CD4-positive, alpha-beta T cell treated with Interleukin-6 at 100 ng/mL for 8 hours (primary cell): ENCODE measurements at regions not wholly inside any gene's neighbourhood (a gene's known extent, or its start where the extent isn't known, plus 50 kb on each side); places are given as distances from the start of the nearest gene placed in this dataset.

Source experiments
- DNase-seq: peaks from one replicate; pipeline ENCODE4 v3.0.0-alpha.2; 2020; ENCODE audit warnings: mixed read lengths, low spot score

DNA sequence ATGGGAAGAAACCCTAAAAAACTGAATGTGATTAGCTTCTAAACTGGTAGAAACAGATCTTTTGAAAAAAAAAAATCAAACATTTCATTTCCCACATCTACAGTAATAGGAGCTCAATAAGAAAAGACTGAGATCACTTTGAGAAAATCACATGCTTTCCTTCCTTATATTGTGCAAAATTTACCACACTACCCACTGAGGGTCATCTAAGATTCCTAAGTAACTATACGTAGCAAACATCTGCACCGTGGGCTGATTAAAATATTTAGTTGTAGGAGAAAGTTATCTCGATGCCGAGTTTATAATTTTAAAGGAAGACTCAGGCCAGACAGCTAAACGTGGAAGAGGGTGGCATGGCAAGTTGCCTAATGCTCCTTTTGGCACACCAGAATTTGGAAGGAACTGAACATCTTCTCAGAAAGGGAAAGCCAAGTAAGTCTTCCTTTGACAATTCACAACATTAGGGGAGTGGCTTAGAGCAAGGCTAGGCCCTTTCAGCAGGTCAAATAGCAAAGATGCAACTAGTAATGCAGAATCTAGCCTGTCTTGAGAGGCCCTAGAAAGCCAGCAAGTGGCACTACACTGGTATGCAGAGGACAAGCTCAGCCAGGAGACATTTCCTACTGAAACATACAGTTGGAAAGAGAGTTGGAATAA is 128.0 kb downstream of the TMA16 start:
- no peak for DNase-seq

- no peak for DNase-seq
These were observed 129.3 kb downstream of the TMA16 start for GRCh38 chr4:163623787-163624186.

GRCh38 chr4:163624727-163625126 is 130.2 kb downstream of the TMA16 start:
- no peak for DNase-seq

DNA sequence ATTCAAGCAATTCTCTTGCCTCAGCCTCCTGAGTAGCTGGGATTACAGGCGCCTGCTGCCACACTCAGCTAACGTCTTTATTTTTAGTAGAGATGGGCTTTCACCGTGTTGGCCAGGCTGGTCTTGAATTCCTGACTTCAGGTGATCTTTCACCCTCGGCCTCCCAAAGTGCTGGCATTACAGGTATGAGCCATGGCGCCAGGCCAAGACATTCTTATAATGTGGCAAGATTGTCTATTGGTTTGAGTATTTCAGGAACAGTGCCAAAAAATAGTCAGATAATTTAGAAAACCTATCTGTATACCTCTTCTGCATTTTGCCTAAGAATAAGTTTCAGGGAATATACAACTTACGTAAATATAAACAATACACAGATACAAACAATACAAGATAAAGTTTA is 136.8 kb downstream of the TMA16 start:
- no peak for DNase-seq

GRCh38 chr4:163638909-163639308 is 144.4 kb downstream of the TMA16 start:
- DNase-seq: no peak

DNA sequence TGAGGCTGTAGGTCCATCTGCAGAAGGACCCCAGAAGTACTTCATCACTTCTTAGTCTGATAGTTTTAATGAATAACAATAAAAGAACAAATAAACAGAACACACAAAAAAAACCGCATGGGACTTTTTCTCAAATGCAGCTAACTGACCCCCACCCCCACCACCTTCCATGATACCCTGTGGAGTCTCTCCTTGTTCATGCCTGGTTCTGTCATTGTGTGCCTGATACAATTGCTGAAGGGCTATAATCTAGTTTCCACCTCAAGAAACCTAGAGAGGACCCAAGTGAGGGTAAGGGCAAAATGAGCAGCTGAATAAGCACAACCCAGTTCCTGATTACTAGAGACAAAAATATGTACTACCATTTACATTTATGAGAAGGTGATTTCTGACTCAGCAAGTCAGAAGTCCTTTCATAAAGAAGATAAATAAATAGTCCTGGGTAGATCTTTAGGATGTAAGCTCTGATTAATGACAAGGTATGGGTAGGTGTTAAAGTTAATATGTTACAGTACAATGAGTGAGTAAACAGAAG is 155.1 kb downstream of the TMA16 start:
- no peak for DNase-seq

GRCh38 chr4:163651761-163652160 is 157.3 kb downstream of the TMA16 start:
- no peak for DNase-seq

DNA sequence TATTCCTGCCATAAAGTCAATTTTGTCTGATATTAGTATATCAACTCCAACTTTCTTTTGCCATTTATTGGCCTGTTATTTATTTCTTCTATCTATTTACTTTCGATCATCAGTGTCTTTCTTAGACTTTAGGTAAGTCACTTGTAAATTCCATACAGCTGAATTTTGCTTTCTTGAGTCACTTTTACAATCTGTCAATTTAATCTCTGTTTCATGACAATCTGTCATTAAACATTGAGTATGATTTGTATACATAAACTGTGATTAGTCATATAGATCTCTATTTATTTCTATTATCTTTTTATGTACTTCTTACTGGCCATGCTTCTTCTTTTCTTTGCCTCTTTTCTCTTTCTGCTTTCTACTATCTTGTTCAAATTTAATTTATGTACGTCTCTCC is 160.1 kb downstream of the TMA16 start:
- DNase-seq: no peak

DNA sequence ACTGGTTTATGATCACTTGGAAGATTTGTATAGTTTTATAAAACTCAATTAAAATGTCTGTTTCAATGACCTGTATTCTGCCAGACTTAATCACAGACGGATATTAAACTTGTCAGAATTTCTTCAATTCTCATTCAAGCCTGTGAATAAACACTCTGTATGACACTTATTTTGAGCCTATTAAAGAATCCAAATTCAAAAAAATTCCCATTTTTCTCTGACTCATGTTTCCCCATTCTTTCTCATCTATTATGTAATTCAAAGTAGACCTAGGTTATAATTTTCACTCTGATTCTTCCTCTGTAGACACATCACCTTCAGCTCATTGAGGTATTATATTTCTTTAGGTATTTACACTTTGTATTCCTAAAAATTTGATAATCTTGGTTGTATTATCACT is 166.1 kb downstream of the TMA16 start:
- DNase-seq: no peak

- no peak for DNase-seq
These were observed 168.3 kb downstream of the TMA16 start for GRCh38 chr4:163662768-163663167.

GRCh38 chr4:163663454-163664225 is 169.2 kb downstream of the TMA16 start:
- no peak for DNase-seq

DNA sequence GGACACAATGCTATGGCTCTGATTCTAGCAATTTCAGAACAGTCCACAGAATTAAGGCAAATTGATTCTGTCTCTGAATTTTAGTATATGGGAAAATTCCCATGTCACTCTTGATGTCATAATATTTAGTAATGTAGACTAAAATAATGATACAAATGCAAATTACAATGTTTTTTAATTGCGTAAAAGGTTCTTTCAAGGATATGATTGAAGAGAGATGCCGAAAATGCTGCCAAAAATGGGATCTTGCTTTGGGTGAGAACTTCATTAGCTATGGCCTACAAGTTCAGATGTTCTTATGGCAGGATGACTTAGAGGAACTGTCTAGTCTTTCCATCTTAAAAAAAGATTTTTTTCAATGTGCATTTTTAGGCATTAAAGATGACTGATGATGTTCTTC is 170.6 kb downstream of the TMA16 start:
- no peak for DNase-seq

DNA sequence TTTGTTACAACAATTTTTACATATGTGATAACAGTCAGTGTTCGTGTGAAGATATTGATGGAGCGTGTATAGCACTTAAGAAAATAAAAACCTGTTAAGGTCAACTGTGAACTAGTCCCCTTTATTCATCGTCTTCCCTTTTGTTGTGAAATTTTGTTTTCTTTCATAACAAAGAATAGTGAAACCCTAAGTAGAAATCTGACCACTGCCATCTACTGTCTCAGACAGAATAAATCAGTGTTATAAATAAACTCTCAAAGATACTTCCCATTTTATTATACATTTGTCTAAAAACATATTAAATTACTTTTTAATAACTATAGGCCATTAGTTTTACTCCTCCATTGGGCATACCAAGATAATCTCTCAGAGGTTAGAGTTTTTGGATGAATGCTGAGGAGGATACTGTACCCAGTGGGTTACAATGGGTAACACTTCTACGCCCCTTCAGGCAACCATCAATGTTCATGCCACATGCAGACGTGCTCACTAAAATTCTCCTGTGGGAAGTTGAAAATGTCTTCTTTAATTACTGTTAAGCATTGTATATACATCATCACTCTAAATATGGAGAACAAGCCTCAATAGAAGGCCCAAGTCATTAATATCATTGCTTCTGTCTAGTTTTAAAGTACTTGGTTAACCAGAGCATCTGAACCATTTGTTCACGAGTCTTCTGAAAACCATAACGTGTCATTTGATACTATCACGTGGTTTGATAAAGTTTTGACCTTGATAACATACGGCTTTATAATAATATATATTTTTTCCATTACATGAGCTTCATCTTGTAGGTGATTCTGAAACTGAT is 171.2 kb downstream of the TMA16 start:
- no peak for DNase-seq

- DNase-seq: no peak
These were observed 171.9 kb downstream of the TMA16 start for GRCh38 chr4:163666332-163666873.

GRCh38 chr4:163672751-163673150 is 178.3 kb downstream of the TMA16 start:
- no peak for DNase-seq

- no peak for DNase-seq
These were observed 179.6 kb downstream of the TMA16 start for GRCh38 chr4:163673848-163674697.

DNA sequence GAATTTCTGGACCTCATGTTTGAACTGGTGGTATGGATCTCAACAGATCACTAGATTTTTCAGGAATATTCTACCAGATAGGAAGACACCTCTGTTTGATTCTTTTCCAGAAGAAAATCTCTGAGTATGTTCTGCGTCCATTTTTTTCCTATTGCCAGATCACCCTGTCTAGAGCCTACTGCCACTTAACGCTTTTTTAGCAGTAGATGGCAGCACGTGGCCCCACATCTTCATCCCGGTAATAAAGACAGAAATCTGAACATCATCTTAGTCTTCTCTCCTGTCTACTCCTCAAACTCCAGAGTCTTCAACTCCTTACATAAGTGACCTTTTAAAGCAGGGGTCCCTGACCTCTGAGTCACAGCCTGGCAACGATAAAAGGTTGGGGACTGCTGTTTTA is 184.7 kb downstream of the TMA16 start:
- no peak for DNase-seq

GRCh38 chr4:163680386-163681098 is 186.1 kb downstream of the TMA16 start:
- DNase-seq: no peak

DNA sequence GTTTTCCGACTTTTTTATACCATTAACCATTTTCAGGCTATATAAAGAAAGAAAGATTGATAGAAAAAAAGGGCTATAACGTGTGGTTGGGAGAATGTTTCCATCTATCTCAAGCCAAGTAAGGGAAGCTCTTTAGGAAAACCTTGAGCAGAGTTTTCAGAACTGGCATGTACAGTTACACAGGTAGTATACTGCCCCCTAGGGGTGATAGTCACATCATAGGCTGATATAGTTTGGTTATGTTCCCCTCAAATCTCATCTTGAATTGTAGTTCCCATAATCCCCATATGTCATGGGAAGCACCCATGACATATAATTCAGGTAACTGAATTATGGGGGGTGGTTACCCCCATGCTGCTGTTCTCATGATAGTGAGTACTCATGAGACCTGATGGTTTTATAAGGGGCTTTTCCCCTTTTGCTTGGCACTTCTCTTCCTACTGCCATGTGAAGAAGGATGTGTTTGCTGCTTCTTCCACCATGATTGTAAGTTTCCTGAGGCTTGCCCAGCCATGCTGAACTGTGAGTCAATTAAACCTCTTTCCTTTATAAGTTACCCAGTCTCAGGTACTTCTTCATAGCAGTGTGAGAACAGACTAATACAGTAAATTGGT is 186.8 kb downstream of the TMA16 start:
- peak; percentile 68 for DNase-seq

DNA sequence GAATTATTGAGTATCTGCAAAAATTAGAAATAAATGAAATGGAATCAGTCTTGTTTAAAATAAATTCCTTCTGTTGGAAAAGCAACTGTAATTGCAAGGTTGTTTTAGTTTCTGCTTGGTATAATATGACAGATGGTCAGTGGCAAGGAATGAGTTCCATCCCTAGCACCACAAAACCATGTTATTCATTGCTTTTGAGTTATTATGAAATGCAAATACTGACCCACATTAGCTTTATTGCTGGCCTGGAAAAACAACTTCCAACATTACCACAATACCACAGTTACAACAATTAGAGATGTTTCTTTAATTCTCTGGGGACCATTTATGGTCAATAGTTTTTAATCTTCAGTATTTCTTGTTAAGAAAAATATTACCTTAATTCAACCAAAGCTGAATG is 194.4 kb downstream of the TMA16 start:
- DNase-seq: no peak
